ENCODE measurements at regions not wholly inside any gene's neighbourhood (a gene's known extent, or its start where the extent isn't known, plus 50 kb on each side); places are given as distances from the start of the nearest gene placed in this dataset.

GRCh38 chr9:2411459-2412215, 209.9 kb upstream of the VLDLR start:
- Histone ChIP-seq H3K4me1 (ENCODE audit: control insufficient read depth, extremely low read depth, insufficient read depth, low read length) (no peaks in the 10 kb centered on the region), H3K4me3 (replicated peaks in 1 of 3; ENCODE audit: insufficient read depth in 1 of 3, low read depth in 1 of 3, low read length in 3 of 3) (no peak overlapping the region), H3K27me3 (ENCODE audit: control insufficient read depth in 2 of 2, insufficient read depth in 2 of 2, low read length in 2 of 2) (no peaks in the 10 kb centered on the region), H2AFZ (ENCODE audit: low read depth, low read length) (no peak overlapping the region), H3K9ac (replicated peaks; ENCODE audit: extremely low read depth, insufficient read depth, low read length) (no peak overlapping the region), H3K36me3 (ENCODE audit: control insufficient read depth in 2 of 2, extremely low read depth in 1 of 2, insufficient read depth in 2 of 2, low read length in 2 of 2) (no peaks in the 10 kb centered on the region), H3K4me2 (ENCODE audit: insufficient read depth, low read length) (no peak overlapping the region), H3K27ac (ENCODE audit: insufficient read depth, low read depth, low read length) (no peak overlapping the region), H3K79me2 (ENCODE audit: control insufficient read depth, insufficient read depth, low read length) (no peaks in the 10 kb centered on the region), H3K9me3 (replicated peaks; ENCODE audit: control insufficient read depth, insufficient read depth, low read length) (no peaks in the 10 kb centered on the region), H4K20me1 (replicated peaks; ENCODE audit: control insufficient read depth, extremely low read depth, insufficient read depth, low read length) (no peaks in the 10 kb centered on the region), H3K9me1 (replicated peaks; ENCODE audit: control insufficient read depth, extremely low read depth, insufficient read depth, low read length) (no peaks in the 10 kb centered on the region)
- ChIA-PET CTCF (interaction anchor here (0.6 kb wide), 1 partner anchor 316 kb away, joined by 3 read pairs; no protein-coding TSS in a partner anchor), POLR2A (no interaction called here)
- BruUV-seq (replicated peaks), result no TSS peak
- dilution Hi-C loops (cut with MboI; ENCODE audit: extremely low pct_ligation_motif_present, low sequenced_read_pairs) (no loop called here), intact Hi-C loops (cut with micrococcal nuclease) (no loop called here)
- TF ChIP-seq MYC (IDR thresholded peaks at IDR 0.05; ENCODE audit: low read depth, low read length) (no peak), POLR2A (IDR thresholded peaks at IDR 0.05; ENCODE audit: low read depth, low read length) (no peak), JUN (IDR thresholded peaks at IDR 0.05; ENCODE audit: borderline replicate concordance, insufficient read depth, insufficient read length, low read depth) (no peak), GATA2 (IDR thresholded peaks at IDR 0.05; ENCODE audit: insufficient read depth, insufficient read length, low read depth, low read length) (no peak), FOS (IDR thresholded peaks at IDR 0.05; ENCODE audit: borderline replicate concordance, insufficient read depth, low read length) (no peak), MAX (IDR thresholded peaks at IDR 0.05; ENCODE audit: insufficient read depth, insufficient read length) (no peak), CTCF (IDR thresholded peaks at IDR 0.05; ENCODE audit: extremely low read depth in 1 of 2, insufficient read depth in 1 of 2, low read depth in 1 of 2, low read length in 2 of 2) (no peak), POLR2AphosphoS5 (IDR thresholded peaks at IDR 0.05; ENCODE audit: insufficient read depth, low read depth, low read length) (no peak), EZH2 (IDR thresholded peaks at IDR 0.05; ENCODE audit: borderline replicate concordance, low read depth, low read length, severe bottlenecking) (no peak)
- FAIRE-seq (no peak), DNase-seq (ENCODE audit: low read depth, low spot score) (no peak)
